ENCODE measurements at regions not wholly inside any gene's neighbourhood (a gene's known extent, or its start where the extent isn't known, plus 50 kb on each side); places are given as distances from the start of the nearest gene placed in this dataset.
"Not testable (repeated sequence)": the region's sequence is repeated elsewhere in the genome, so short reads cannot be mapped to it uniquely, and the experiment has no call there.

GRCh38 chr11:26931248-26931631 lies 62.7 kb upstream of the FIBIN start:
- DNase-seq (no peak), ATAC-seq (ENCODE audit: low read depth) (no peak)
- Mint-ChIP-seq H3K9me3 (peaks cover 1% of the 10 kb centered on the region), H3K4me1 (no peaks in the 10 kb centered on the region), H3K27ac (no peak overlapping the region), H3K36me3 (no peaks in the 10 kb centered on the region), H3K4me3 (no peak overlapping the region), H3K27me3 (no peaks in the 10 kb centered on the region)
- POLR2A ChIA-PET, result no interaction called here

DNA sequence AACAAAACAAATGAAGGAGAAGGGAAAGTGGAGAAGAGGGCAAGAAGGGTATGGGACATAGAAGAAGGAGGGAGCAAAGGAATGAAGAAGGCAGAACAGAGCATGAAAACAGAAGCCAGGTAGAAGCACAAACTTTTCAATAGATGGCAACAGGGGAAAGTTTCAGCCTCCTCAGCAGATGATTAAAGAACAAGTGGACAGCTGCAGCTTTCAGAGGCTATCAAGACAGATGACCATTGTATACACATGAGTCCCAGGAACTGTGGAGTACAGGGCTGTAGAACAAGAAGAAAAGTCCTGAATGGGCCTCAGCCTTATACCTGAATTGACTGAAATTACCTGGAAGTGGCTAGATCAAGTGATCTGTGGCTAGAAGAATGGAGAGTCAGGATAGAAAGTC lies 62.0 kb upstream of the FIBIN start:
- POLR2A ChIA-PET, result no interaction called here
- no peak overlapping the region for H3K4me3 Mint-ChIP-seq
- no peaks in the 10 kb centered on the region for H3K36me3 Mint-ChIP-seq
- no peak overlapping the region for H3K27ac Mint-ChIP-seq
- ATAC-seq (ENCODE audit: low read depth) (no peak), DNase-seq (no peak)
- peaks cover under 1% of the 10 kb centered on the region for H3K9me3 Mint-ChIP-seq
- no peaks in the 10 kb centered on the region for H3K4me1 Mint-ChIP-seq
- no peaks in the 10 kb centered on the region for H3K27me3 Mint-ChIP-seq

GRCh38 chr11:26936109-26936508 lies 57.8 kb upstream of the FIBIN start:
- POLR2A ChIA-PET, result no interaction called here
- Mint-ChIP-seq H3K4me3 (no peak overlapping the region), H3K27ac (no peak overlapping the region), H3K9me3 (peaks cover 4% of the 10 kb centered on the region), H3K4me1 (no peaks in the 10 kb centered on the region), H3K36me3 (no peaks in the 10 kb centered on the region), H3K27me3 (no peaks in the 10 kb centered on the region)
- ATAC-seq (ENCODE audit: low read depth) (no peak), DNase-seq (no peak)

- H3K4me3 Mint-ChIP-seq, result no peak overlapping the region
- POLR2A ChIA-PET, result no interaction called here
- H3K4me1 Mint-ChIP-seq, result no peaks in the 10 kb centered on the region
- DNase-seq, result no peak
- ATAC-seq (ENCODE audit: low read depth), result no peak
- H3K27ac Mint-ChIP-seq, result no peak overlapping the region
- H3K27me3 Mint-ChIP-seq, result no peaks in the 10 kb centered on the region
- H3K36me3 Mint-ChIP-seq, result no peaks in the 10 kb centered on the region
- peaks cover 6% of the 10 kb centered on the region for H3K9me3 Mint-ChIP-seq
Observed at GRCh38 chr11:26937386-26937785, 56.5 kb upstream of the FIBIN start.

- not testable (repeated sequence) for ATAC-seq (ENCODE audit: low read depth)
Observed at GRCh38 chr11:26940501-26940900, 53.4 kb upstream of the FIBIN start.

GRCh38 chr11:26942356-26942755 lies 51.6 kb upstream of the FIBIN start:
- Mint-ChIP-seq H3K9me3 (peaks cover 6% of the 10 kb centered on the region), H3K36me3 (no peaks in the 10 kb centered on the region), H3K27ac (no peak overlapping the region), H3K4me1 (no peaks in the 10 kb centered on the region), H3K27me3 (no peaks in the 10 kb centered on the region), H3K4me3 (no peak overlapping the region)
- ATAC-seq (ENCODE audit: low read depth), result no peak
- DNase-seq, result no peak
- POLR2A ChIA-PET, result no interaction called here

More at GRCh38 chr11:26940501-26940900, 53.4 kb upstream of the FIBIN start:
- H3K9me3 Mint-ChIP-seq, H3K36me3 Mint-ChIP-seq, H3K27me3 Mint-ChIP-seq, H3K4me3 Mint-ChIP-seq, DNase-seq, POLR2A ChIA-PET, H3K27ac Mint-ChIP-seq, H3K4me1 Mint-ChIP-seq: not testable (repeated sequence)

DNA sequence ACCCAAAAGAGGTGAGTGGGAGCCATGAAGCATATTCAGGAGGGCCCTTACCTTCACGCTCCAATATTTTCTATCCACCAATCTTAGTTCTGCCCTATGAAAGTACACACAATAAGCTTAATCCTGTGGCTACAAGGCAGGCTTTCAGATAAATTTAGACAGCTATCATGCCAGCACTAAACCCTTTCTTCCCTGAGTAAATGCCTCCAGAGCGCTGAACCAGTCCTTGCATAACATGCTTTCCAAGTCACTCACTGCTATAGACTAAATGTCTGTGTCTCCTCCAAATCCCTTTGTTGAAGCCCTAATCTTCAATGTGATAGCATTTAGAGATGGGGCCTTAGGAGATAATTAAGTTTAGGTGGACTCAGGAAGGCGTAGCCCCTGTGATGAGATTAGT lies 50.3 kb upstream of the FIBIN start:
- H3K27me3 Mint-ChIP-seq, result no peaks in the 10 kb centered on the region
- peaks cover 6% of the 10 kb centered on the region for H3K9me3 Mint-ChIP-seq
- H3K27ac Mint-ChIP-seq, result no peak overlapping the region
- DNase-seq (no peak), ATAC-seq (ENCODE audit: low read depth) (no peak)
- no peak overlapping the region for H3K4me3 Mint-ChIP-seq
- no peaks in the 10 kb centered on the region for H3K36me3 Mint-ChIP-seq
- POLR2A ChIA-PET, result no interaction called here
- H3K4me1 Mint-ChIP-seq, result no peaks in the 10 kb centered on the region
